ENCODE measurements at regions not wholly inside any gene's neighbourhood (a gene's known extent, or its start where the extent isn't known, plus 50 kb on each side); places are given as distances from the start of the nearest gene placed in this dataset.

DNA sequence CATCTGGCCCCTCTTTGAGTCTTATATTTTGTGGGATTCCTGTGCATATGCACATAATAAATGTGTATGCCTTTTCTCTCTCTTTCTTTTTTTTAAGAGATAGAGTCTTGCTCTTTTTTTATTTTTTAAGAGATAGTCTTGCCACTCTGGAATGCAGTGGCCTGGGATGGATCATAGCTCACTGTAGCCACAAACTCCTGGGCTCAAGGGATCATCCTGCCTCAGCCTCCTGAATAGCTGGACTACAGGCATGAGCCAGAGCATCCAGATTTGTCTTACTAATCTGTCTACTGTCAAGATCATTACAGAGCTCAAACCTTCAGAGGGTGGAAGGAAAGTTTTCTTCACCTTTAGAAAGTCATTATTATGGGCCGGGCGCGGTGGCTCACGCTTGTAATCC, 342.2 kb upstream of the LRRTM4 start:
- TF ChIP-seq, protein P1, sequence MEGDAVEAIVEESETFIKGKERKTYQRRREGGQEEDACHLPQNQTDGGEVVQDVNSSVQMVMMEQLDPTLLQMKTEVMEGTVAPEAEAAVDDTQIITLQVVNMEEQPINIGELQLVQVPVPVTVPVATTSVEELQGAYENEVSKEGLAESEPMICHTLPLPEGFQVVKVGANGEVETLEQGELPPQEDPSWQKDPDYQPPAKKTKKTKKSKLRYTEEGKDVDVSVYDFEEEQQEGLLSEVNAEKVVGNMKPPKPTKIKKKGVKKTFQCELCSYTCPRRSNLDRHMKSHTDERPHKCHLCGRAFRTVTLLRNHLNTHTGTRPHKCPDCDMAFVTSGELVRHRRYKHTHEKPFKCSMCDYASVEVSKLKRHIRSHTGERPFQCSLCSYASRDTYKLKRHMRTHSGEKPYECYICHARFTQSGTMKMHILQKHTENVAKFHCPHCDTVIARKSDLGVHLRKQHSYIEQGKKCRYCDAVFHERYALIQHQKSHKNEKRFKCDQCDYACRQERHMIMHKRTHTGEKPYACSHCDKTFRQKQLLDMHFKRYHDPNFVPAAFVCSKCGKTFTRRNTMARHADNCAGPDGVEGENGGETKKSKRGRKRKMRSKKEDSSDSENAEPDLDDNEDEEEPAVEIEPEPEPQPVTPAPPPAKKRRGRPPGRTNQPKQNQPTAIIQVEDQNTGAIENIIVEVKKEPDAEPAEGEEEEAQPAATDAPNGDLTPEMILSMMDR (IDR thresholded peaks at IDR 0.05) = no peak
- TF ChIP-seq ZFX (IDR thresholded peaks at IDR 0.05; ENCODE audit: borderline replicate concordance) = no peak
